Heart left ventricle (tissue), 13 donors: ENCODE measurements at regions not wholly inside any gene's neighbourhood (a gene's known extent, or its start where the extent isn't known, plus 50 kb on each side); places are given as distances from the start of the nearest gene placed in this dataset.

Source experiments
- POLR2A ChIP-seq, 2 donors: fragments of 450-650 bp; IDR thresholded peaks; one replicate each; pipeline ENCODE4 v1.6.1; 2017; ENCODE audit warnings: antibody characterized with exemption in 2 of 2, mild to moderate bottlenecking in 2 of 2, moderate library complexity in 2 of 2
- TF ChIP-seq, protein P1 (sequence below), 12 donors: fragments of 200-600 bp; sonication (generic) in 4 of 12; IDR thresholded peaks; one replicate each; pipeline versions ENCODE4 v1.5.0 to v1.8.0; 2018 to 2022; ENCODE audit warnings: antibody characterized with exemption in 12 of 12, mild to moderate bottlenecking in 5 of 12
- donor health status: ischemic (EF 13 %, LVEDD 7.1; RV severe dilation, severe dysfunction).
- donor health status: DM: no; HTN: yes; CAD: no.
- donor health status: DM: no; HTN: no; CAD: no.
- donor health status: ischemic (EF 25% LVEDD 6.9; RV normal size, moderate dysfunction).
- donor health status: ischemic (EF 25% LVEDD 5.7; RV mildly dilated, moderate dysfunction).
- donor health status: ischemic (EF 35%, LVEDD 5.7; RV mildly dilated, moderate dysfunction).
- donor health status: nonischemic (EF 11% LVEDD 7.7; RV severe dilation, severe dysfunction).
- donor health status: DM: yes; HTN: yes; CAD: no.
- donor health status: PGD.
- donor health status: ischemic (EF 29% LVEDD 5.4; RV normal size, mild dysfunction).
- donor health status: nonischemic (EF 23%, LVEDD 6.1; RV moderate dilation, normal function).

DNA sequence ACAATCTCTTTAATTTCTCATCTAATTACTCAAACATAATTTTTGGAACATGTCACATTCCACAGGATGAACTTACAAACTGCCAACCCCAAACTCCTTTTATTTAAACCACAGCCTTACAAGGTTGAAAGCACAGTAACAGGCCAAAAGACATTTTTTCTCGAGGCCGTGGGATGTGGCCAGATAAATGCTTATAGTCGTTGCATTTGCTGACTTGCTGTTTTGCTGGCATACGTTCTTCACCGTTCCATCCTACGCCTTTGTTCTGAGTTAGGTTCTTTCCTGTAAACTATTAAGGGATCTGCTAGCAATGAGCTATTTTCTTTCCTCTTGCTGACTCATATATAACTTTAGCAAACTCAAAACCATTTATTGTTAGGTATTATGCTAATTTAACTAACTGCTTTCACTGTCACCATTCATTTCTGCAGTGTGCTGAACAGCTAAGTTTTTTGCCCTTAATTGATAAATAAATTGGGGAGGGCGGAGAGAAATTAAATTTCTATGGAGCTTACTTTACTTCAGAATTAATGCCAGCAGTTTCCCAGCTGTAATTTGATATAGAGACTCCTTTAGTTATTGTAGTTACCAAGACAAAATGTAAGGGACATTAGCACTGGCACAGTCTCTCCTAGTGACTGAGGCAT is 135.1 kb upstream of the PACRGL start:
- TF ChIP-seq, protein P1, sequence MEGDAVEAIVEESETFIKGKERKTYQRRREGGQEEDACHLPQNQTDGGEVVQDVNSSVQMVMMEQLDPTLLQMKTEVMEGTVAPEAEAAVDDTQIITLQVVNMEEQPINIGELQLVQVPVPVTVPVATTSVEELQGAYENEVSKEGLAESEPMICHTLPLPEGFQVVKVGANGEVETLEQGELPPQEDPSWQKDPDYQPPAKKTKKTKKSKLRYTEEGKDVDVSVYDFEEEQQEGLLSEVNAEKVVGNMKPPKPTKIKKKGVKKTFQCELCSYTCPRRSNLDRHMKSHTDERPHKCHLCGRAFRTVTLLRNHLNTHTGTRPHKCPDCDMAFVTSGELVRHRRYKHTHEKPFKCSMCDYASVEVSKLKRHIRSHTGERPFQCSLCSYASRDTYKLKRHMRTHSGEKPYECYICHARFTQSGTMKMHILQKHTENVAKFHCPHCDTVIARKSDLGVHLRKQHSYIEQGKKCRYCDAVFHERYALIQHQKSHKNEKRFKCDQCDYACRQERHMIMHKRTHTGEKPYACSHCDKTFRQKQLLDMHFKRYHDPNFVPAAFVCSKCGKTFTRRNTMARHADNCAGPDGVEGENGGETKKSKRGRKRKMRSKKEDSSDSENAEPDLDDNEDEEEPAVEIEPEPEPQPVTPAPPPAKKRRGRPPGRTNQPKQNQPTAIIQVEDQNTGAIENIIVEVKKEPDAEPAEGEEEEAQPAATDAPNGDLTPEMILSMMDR (IDR thresholded peaks at IDR 0.05), result no peak
- TF ChIP-seq POLR2A (IDR thresholded peaks at IDR 0.05), result no peak
